WTC11 (cell line): ENCODE measurements at regions not wholly inside any gene's neighbourhood (a gene's known extent, or its start where the extent isn't known, plus 50 kb on each side); places are given as distances from the start of the nearest gene placed in this dataset.

Experiments
- ATAC-seq: fragments of 200-7000 bp; cut with Tn5 transposase; 2 replicates; pipeline ENCODE4 v1.10.0; 2021; ENCODE audit warnings: mild to moderate bottlenecking, moderate library complexity
- CTCF ChIA-PET: fragments of 300-600 bp; sonication (Branson Sonifier 250); formaldehyde crosslinking; loops from one replicate; lab custom pipeline; 2021; ENCODE audit warnings: antibody characterized with exemption; lab: Charles Lee
- POLR2A ChIA-PET: fragments of 350-600 bp; sonication (Branson Sonifier 250); formaldehyde crosslinking; loops from one replicate; lab custom pipeline; 2021; ENCODE audit warnings: antibody characterized with exemption; lab: Charles Lee
- DNase-seq: peaks from one replicate; pipeline ENCODE4 v3.0.0; 2021; ENCODE audit warnings: low spot score
- H3K27ac Mint-ChIP-seq: 2 replicates; pipeline ENCODE4 v1.8.0; 2021; ENCODE audit warnings: mixed read lengths
- H3K27me3 Mint-ChIP-seq: 2 replicates; pipeline ENCODE4 v1.8.0; 2021; ENCODE audit warnings: low read depth, mild to moderate bottlenecking, moderate library complexity, mixed read lengths
- H3K36me3 Mint-ChIP-seq: 2 replicates; pipeline ENCODE4 v1.8.0; 2021; ENCODE audit warnings: mixed read lengths
- H3K4me1 Mint-ChIP-seq: 2 replicates; pipeline ENCODE4 v1.8.0; 2022; ENCODE audit warnings: mixed read lengths
- H3K4me3 Mint-ChIP-seq: 2 replicates; pipeline ENCODE4 v1.8.0; 2021; ENCODE audit warnings: mild to moderate bottlenecking, moderate library complexity, mixed read lengths
- H3K9me3 Mint-ChIP-seq: 2 replicates; pipeline ENCODE4 v1.8.0; 2021; ENCODE audit warnings: mixed read lengths
- CREM ChIP-seq: sonication (generic); formaldehyde crosslinking; IDR thresholded peaks from 2 replicates; pipeline ENCODE4 v1.8.1; 2022; ENCODE audit warnings: mild to moderate bottlenecking, missing genetic modification reagents, moderate library complexity
- FOXP1 ChIP-seq: sonication (generic); formaldehyde crosslinking; IDR thresholded peaks from 2 replicates; pipeline ENCODE4 v1.8.0; 2022; ENCODE audit warnings: missing genetic modification reagents, mild to moderate bottlenecking, moderate library complexity, borderline replicate concordance
- GRHL2 ChIP-seq: fragments of 250-450 bp; sonication (Bioruptor Pico); IDR thresholded peaks from 2 replicates; pipeline ENCODE4 v1.8.0; 2022; ENCODE audit warnings: mild to moderate bottlenecking, moderate library complexity; ENCODE audit not compliant: insufficient replicate concordance, severe bottlenecking
- GTF2I ChIP-seq: fragments of 250-450 bp; sonication (Bioruptor Pico); conservative IDR thresholded peaks from 2 replicates; pipeline ENCODE4 v1.4.0; 2021; ENCODE audit warnings: mild to moderate bottlenecking
- HMGA2 ChIP-seq: fragments of 250-450 bp; sonication (Bioruptor Pico); IDR thresholded peaks from 2 replicates; pipeline ENCODE4 v1.4.0; 2021; ENCODE audit warnings: mild to moderate bottlenecking, moderate library complexity
- NR2C2 ChIP-seq: sonication (generic); formaldehyde crosslinking; IDR thresholded peaks from 2 replicates; pipeline ENCODE4 v1.8.0; 2022; ENCODE audit warnings: mild to moderate bottlenecking, missing genetic modification reagents
- NR3C1 ChIP-seq: sonication (generic); formaldehyde crosslinking; conservative IDR thresholded peaks from 2 replicates; pipeline ENCODE4 v1.8.1; 2023; ENCODE audit warnings: low read depth, mild to moderate bottlenecking, missing genetic modification reagents
- SMAD3 ChIP-seq: sonication (generic); formaldehyde crosslinking; IDR thresholded peaks from 2 replicates; pipeline ENCODE4 v1.8.0; 2022; ENCODE audit warnings: missing genetic modification reagents, mild to moderate bottlenecking, borderline replicate concordance
- TF ChIP-seq, protein P1 (sequence below): fragments of 250-450 bp; sonication (Bioruptor Pico); IDR thresholded peaks from 2 replicates; pipeline ENCODE4 v1.9.0; 2021; ENCODE audit warnings: mild to moderate bottlenecking
- TF ChIP-seq, protein P2 (sequence below): sonication (generic); formaldehyde crosslinking; conservative IDR thresholded peaks from 2 replicates; pipeline ENCODE4 v1.8.1; 2023; ENCODE audit warnings: mild to moderate bottlenecking, low read depth, missing genetic modification reagents, moderate library complexity
- TF ChIP-seq, protein P3 (sequence below): sonication (generic); formaldehyde crosslinking; IDR thresholded peaks from 2 replicates; pipeline ENCODE4 v1.8.1; 2022; ENCODE audit warnings: missing genetic modification reagents, borderline replicate concordance
- TF ChIP-seq, protein P4 (sequence below): sonication (generic); formaldehyde crosslinking; IDR thresholded peaks from 2 replicates; pipeline ENCODE4 v1.8.0; 2022; ENCODE audit warnings: mild to moderate bottlenecking, missing genetic modification reagents
- TF ChIP-seq, protein P5 (sequence below): sonication (generic); formaldehyde crosslinking; IDR thresholded peaks from 2 replicates; pipeline ENCODE4 v1.8.0; 2023; ENCODE audit warnings: missing genetic modification reagents
- TF ChIP-seq, protein P6 (sequence below): sonication (generic); formaldehyde crosslinking; IDR thresholded peaks from 2 replicates; pipeline ENCODE4 v1.8.1; 2022; ENCODE audit warnings: mild to moderate bottlenecking, moderate library complexity, missing genetic modification reagents
- TF ChIP-seq, protein P7 (sequence below): sonication (generic); formaldehyde crosslinking; IDR thresholded peaks from 2 replicates; pipeline ENCODE4 v1.8.1; 2023; ENCODE audit warnings: mild to moderate bottlenecking, missing genetic modification reagents

DNA sequence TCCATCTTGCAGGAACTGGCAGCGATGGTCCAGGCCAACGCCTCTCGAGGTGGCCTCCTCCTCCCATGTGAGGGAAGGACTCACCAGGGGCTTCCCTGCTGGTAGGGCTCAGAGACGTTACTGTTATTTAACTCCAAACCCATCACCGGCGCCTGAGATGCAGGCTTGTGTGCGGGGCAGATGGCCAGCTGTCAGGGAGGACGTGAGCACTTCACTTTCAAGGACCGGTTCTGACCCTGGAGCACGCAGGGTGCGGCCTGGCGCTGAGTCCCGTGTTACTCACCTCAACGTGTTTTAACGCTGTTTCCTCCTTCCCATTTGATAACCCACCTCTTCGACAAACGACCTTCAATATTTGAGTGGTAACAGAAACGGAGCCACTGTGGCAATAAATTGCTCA lies 350.2 kb downstream of the ZNF516 start (continued):
- TF ChIP-seq, protein P1, sequence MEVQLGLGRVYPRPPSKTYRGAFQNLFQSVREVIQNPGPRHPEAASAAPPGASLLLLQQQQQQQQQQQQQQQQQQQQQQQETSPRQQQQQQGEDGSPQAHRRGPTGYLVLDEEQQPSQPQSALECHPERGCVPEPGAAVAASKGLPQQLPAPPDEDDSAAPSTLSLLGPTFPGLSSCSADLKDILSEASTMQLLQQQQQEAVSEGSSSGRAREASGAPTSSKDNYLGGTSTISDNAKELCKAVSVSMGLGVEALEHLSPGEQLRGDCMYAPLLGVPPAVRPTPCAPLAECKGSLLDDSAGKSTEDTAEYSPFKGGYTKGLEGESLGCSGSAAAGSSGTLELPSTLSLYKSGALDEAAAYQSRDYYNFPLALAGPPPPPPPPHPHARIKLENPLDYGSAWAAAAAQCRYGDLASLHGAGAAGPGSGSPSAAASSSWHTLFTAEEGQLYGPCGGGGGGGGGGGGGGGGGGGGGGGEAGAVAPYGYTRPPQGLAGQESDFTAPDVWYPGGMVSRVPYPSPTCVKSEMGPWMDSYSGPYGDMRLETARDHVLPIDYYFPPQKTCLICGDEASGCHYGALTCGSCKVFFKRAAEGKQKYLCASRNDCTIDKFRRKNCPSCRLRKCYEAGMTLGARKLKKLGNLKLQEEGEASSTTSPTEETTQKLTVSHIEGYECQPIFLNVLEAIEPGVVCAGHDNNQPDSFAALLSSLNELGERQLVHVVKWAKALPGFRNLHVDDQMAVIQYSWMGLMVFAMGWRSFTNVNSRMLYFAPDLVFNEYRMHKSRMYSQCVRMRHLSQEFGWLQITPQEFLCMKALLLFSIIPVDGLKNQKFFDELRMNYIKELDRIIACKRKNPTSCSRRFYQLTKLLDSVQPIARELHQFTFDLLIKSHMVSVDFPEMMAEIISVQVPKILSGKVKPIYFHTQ (CRISPR knock-in tag), result no peak
- TF ChIP-seq GTF2I (CRISPR knock-in tag), result no peak

DNA sequence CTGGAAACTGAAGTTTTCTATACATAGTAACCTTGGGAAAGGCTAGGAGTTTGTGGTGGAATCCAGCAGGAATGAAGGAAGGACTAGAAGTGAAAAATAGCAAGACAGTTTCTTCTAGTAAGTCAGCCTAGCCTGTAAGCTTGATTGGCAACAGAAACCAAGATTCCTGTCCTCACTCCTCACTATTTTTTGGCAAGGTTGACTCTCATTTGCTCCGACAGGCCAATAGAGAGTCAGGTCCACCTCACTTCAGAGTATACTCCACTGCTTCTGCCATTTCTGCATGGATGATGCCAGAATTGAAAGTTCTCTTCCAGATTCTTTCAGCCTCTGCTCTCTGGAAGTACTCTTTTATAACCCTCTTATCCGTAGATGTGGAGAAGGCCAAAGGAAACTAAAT lies 352.4 kb downstream of the ZNF516 start:
- CTCF ChIA-PET, result no interaction called here
- TF ChIP-seq, protein P2, sequence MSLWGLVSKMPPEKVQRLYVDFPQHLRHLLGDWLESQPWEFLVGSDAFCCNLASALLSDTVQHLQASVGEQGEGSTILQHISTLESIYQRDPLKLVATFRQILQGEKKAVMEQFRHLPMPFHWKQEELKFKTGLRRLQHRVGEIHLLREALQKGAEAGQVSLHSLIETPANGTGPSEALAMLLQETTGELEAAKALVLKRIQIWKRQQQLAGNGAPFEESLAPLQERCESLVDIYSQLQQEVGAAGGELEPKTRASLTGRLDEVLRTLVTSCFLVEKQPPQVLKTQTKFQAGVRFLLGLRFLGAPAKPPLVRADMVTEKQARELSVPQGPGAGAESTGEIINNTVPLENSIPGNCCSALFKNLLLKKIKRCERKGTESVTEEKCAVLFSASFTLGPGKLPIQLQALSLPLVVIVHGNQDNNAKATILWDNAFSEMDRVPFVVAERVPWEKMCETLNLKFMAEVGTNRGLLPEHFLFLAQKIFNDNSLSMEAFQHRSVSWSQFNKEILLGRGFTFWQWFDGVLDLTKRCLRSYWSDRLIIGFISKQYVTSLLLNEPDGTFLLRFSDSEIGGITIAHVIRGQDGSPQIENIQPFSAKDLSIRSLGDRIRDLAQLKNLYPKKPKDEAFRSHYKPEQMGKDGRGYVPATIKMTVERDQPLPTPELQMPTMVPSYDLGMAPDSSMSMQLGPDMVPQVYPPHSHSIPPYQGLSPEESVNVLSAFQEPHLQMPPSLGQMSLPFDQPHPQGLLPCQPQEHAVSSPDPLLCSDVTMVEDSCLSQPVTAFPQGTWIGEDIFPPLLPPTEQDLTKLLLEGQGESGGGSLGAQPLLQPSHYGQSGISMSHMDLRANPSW (CRISPR knock-in tag), result no peak
- no peak for TF ChIP-seq GRHL2 (CRISPR knock-in tag)
- TF ChIP-seq, protein P3, sequence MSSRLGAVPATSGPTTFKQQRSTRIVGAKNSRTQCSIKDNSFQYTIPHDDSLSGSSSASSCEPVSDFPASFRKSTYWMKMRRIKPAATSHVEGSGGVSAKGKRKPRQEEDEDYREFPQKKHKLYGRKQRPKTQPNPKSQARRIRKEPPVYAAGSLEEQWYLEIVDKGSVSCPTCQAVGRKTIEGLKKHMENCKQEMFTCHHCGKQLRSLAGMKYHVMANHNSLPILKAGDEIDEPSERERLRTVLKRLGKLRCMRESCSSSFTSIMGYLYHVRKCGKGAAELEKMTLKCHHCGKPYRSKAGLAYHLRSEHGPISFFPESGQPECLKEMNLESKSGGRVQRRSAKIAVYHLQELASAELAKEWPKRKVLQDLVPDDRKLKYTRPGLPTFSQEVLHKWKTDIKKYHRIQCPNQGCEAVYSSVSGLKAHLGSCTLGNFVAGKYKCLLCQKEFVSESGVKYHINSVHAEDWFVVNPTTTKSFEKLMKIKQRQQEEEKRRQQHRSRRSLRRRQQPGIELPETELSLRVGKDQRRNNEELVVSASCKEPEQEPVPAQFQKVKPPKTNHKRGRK, result no peak
- no peak for TF ChIP-seq CREM (CRISPR knock-in tag)
- TF ChIP-seq, protein P4, sequence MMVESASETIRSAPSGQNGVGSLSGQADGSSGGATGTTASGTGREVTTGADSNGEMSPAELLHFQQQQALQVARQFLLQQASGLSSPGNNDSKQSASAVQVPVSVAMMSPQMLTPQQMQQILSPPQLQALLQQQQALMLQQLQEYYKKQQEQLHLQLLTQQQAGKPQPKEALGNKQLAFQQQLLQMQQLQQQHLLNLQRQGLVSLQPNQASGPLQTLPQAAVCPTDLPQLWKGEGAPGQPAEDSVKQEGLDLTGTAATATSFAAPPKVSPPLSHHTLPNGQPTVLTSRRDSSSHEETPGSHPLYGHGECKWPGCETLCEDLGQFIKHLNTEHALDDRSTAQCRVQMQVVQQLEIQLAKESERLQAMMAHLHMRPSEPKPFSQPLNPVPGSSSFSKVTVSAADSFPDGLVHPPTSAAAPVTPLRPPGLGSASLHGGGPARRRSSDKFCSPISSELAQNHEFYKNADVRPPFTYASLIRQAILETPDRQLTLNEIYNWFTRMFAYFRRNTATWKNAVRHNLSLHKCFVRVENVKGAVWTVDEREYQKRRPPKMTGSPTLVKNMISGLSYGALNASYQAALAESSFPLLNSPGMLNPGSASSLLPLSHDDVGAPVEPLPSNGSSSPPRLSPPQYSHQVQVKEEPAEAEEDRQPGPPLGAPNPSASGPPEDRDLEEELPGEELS (CRISPR knock-in tag), result no peak
- no peak for TF ChIP-seq NR2C2 (CRISPR knock-in tag)
- no peak for TF ChIP-seq HMGA2
- TF ChIP-seq SMAD3 (CRISPR knock-in tag), result no peak
- TF ChIP-seq, protein P5, sequence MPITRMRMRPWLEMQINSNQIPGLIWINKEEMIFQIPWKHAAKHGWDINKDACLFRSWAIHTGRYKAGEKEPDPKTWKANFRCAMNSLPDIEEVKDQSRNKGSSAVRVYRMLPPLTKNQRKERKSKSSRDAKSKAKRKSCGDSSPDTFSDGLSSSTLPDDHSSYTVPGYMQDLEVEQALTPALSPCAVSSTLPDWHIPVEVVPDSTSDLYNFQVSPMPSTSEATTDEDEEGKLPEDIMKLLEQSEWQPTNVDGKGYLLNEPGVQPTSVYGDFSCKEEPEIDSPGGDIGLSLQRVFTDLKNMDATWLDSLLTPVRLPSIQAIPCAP (CRISPR knock-in tag), result no peak
- no peak for TF ChIP-seq FOXP1 (CRISPR knock-in tag)
- TF ChIP-seq NR3C1 (CRISPR knock-in tag), result no peak
- TF ChIP-seq, protein P6, sequence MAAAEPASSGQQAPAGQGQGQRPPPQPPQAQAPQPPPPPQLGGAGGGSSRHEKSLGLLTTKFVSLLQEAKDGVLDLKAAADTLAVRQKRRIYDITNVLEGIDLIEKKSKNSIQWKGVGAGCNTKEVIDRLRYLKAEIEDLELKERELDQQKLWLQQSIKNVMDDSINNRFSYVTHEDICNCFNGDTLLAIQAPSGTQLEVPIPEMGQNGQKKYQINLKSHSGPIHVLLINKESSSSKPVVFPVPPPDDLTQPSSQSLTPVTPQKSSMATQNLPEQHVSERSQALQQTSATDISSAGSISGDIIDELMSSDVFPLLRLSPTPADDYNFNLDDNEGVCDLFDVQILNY (CRISPR knock-in tag), result no peak
- TF ChIP-seq, protein P7, sequence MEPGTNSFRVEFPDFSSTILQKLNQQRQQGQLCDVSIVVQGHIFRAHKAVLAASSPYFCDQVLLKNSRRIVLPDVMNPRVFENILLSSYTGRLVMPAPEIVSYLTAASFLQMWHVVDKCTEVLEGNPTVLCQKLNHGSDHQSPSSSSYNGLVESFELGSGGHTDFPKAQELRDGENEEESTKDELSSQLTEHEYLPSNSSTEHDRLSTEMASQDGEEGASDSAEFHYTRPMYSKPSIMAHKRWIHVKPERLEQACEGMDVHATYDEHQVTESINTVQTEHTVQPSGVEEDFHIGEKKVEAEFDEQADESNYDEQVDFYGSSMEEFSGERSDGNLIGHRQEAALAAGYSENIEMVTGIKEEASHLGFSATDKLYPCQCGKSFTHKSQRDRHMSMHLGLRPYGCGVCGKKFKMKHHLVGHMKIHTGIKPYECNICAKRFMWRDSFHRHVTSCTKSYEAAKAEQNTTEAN (CRISPR knock-in tag), result no peak

More for the DNA sequence above, 352.4 kb downstream of the ZNF516 start:
- ATAC-seq (no peak), DNase-seq (no peak)
- Mint-ChIP-seq H3K9me3 (peaks cover 4% of the 10 kb centered on the region; the same call in 1 of the 2 replicates), H3K27ac (no peak overlapping the region), H3K4me1 (peaks cover 24% of the 10 kb centered on the region), H3K4me3 (no peak overlapping the region), H3K36me3 (no peaks in the 10 kb centered on the region), H3K27me3 (no peaks in the 10 kb centered on the region)
- POLR2A ChIA-PET, result no interaction called here
